ENCODE measurements at regions not wholly inside any gene's neighbourhood (a gene's known extent, or its start where the extent isn't known, plus 50 kb on each side); places are given as distances from the start of the nearest gene placed in this dataset.

GRCh38 chr2:30373881-30374302 lies 73.2 kb upstream of the LCLAT1 start:
- FAIRE-seq (no peak), DNase-seq (peak in 2 of 5 donors; percentile 13 to 78)
- Histone ChIP-seq H3K27ac (ENCODE audit: low read depth in 2 of 2, low read length in 2 of 2) (no peak overlapping the region), H3K27me3 (ENCODE audit: control insufficient read depth, insufficient read depth, low read length) (no peaks in the 10 kb centered on the region), H3K4me3 (ENCODE audit: low read length in 3 of 3) (no peak overlapping the region), H3K36me3 (ENCODE audit: control insufficient read depth in 2 of 3, insufficient read depth in 3 of 3, low read length in 3 of 3) (no peaks in the 10 kb centered on the region), H3K9ac (ENCODE audit: low read length in 3 of 3) (no peak overlapping the region), H3K4me1 (ENCODE audit: control insufficient read depth in 2 of 3, insufficient read depth in 2 of 3, low read depth in 1 of 3, low read length in 3 of 3) (peaks cover 0 to 7% (median 5%) of the 10 kb centered on the region in 3 donors), H3K9me3 (ENCODE audit: control insufficient read depth in 2 of 3, insufficient read depth in 1 of 3, low read length in 3 of 3) (no peaks in the 10 kb centered on the region)
- intact Hi-C loops (cut with DNase I), result no loop called here
- TF ChIP-seq CTCF (IDR thresholded peaks at IDR 0.05; ENCODE audit: borderline replicate concordance, extremely low read depth, insufficient read depth), result no peak

GRCh38 chr2:30374380-30374779 lies 72.7 kb upstream of the LCLAT1 start:
- Histone ChIP-seq H3K4me1 (ENCODE audit: control insufficient read depth in 2 of 3, insufficient read depth in 2 of 3, low read depth in 1 of 3, low read length in 3 of 3) (peaks cover 0 to 7% (median 5%) of the 10 kb centered on the region in 3 donors), H3K4me3 (ENCODE audit: low read length in 3 of 3) (no peak overlapping the region), H3K9ac (ENCODE audit: low read length in 3 of 3) (no peak overlapping the region), H3K36me3 (ENCODE audit: control insufficient read depth in 2 of 3, insufficient read depth in 3 of 3, low read length in 3 of 3) (no peaks in the 10 kb centered on the region), H3K27ac (ENCODE audit: low read depth in 2 of 2, low read length in 2 of 2) (no peak overlapping the region), H3K9me3 (ENCODE audit: control insufficient read depth in 2 of 3, insufficient read depth in 1 of 3, low read length in 3 of 3) (no peaks in the 10 kb centered on the region), H3K27me3 (ENCODE audit: control insufficient read depth, insufficient read depth, low read length) (no peaks in the 10 kb centered on the region)
- DNase-seq (no peak), FAIRE-seq (no peak)
- intact Hi-C loops (cut with DNase I), result no loop called here
- no peak for TF ChIP-seq CTCF (IDR thresholded peaks at IDR 0.05; ENCODE audit: borderline replicate concordance, extremely low read depth, insufficient read depth)

- intact Hi-C loops (cut with DNase I), result no loop called here
- no peaks in the 10 kb centered on the region for H3K9me3 ChIP-seq (ENCODE audit: control insufficient read depth in 2 of 3, insufficient read depth in 1 of 3, low read length in 3 of 3)
- H3K27ac ChIP-seq (ENCODE audit: low read depth in 2 of 2, low read length in 2 of 2), result no peak overlapping the region
- no peak for DNase-seq
- H3K27me3 ChIP-seq (ENCODE audit: control insufficient read depth, insufficient read depth, low read length), result no peaks in the 10 kb centered on the region
- H3K4me3 ChIP-seq (ENCODE audit: low read length in 3 of 3), result no peak overlapping the region
- FAIRE-seq, result no peak
- no peaks in the 10 kb centered on the region for H3K36me3 ChIP-seq (ENCODE audit: control insufficient read depth in 2 of 3, insufficient read depth in 3 of 3, low read length in 3 of 3)
- no peak for TF ChIP-seq CTCF (IDR thresholded peaks at IDR 0.05; ENCODE audit: borderline replicate concordance, extremely low read depth, insufficient read depth)
- no peak overlapping the region for H3K9ac ChIP-seq (ENCODE audit: low read length in 3 of 3)
- H3K4me1 ChIP-seq (ENCODE audit: control insufficient read depth in 2 of 3, insufficient read depth in 2 of 3, low read depth in 1 of 3, low read length in 3 of 3), result peaks cover 0 to 7% (median 5%) of the 10 kb centered on the region in 3 donors
Measured at GRCh38 chr2:30375915-30376314, 71.1 kb upstream of the LCLAT1 start.

- TF ChIP-seq CTCF (IDR thresholded peaks at IDR 0.05; ENCODE audit: borderline replicate concordance, extremely low read depth, insufficient read depth), result no peak
- H3K36me3 ChIP-seq (ENCODE audit: control insufficient read depth in 2 of 3, insufficient read depth in 3 of 3, low read length in 3 of 3), result no peaks in the 10 kb centered on the region
Measured at GRCh38 chr2:30379481-30379880, 67.6 kb upstream of the LCLAT1 start.

More at GRCh38 chr2:30379481-30379880, 67.6 kb upstream of the LCLAT1 start:
- intact Hi-C loops (cut with DNase I), result no loop called here
- no peaks in the 10 kb centered on the region for H3K9me3 ChIP-seq (ENCODE audit: control insufficient read depth in 2 of 3, insufficient read depth in 1 of 3, low read length in 3 of 3)
- H3K4me3 ChIP-seq (ENCODE audit: low read length in 3 of 3), result no peak overlapping the region
- FAIRE-seq (no peak), DNase-seq (no peak)
- H3K4me1 ChIP-seq (ENCODE audit: control insufficient read depth in 2 of 3, insufficient read depth in 2 of 3, low read depth in 1 of 3, low read length in 3 of 3), result no peaks in the 10 kb centered on the region
- no peaks in the 10 kb centered on the region for H3K27me3 ChIP-seq (ENCODE audit: control insufficient read depth, insufficient read depth, low read length)
- no peak overlapping the region for H3K9ac ChIP-seq (ENCODE audit: low read length in 3 of 3)
- H3K27ac ChIP-seq (ENCODE audit: low read depth in 2 of 2, low read length in 2 of 2), result no peak overlapping the region

Measured in kidney (tissue), 13 donors.